Lower leg skin (tissue), 4 donors: ENCODE measurements at regions not wholly inside any gene's neighbourhood (a gene's known extent, or its start where the extent isn't known, plus 50 kb on each side); places are given as distances from the start of the nearest gene placed in this dataset.

Experiments
- DNase-seq, 2 donors: peaks; one replicate each; pipeline ENCODE4 v3.0.0-alpha.2; 2019; ENCODE audit warnings: low spot score in 2 of 2
- H3K4me3 ChIP-seq: fragments of 200-600 bp; sonication (generic); 2 replicates; pipeline ENCODE4 v1.5.1; 2017; ENCODE audit warnings: mild to moderate bottlenecking, low read depth; ENCODE audit not compliant: poor library complexity, severe bottlenecking
- CTCF ChIP-seq, 3 donors: fragments of 450-650 bp; IDR thresholded peaks; one replicate each; pipeline ENCODE4 v1.5.1; 2016; ENCODE audit warnings: antibody characterized with exemption in 3 of 3, mild to moderate bottlenecking in 3 of 3, moderate library complexity in 2 of 3
- POLR2A ChIP-seq, 2 donors: fragments of 450-650 bp; IDR thresholded peaks; one replicate each; pipeline ENCODE4 v1.6.1; 2016 to 2017; ENCODE audit warnings: antibody characterized with exemption in 2 of 2, mild to moderate bottlenecking in 1 of 2, moderate library complexity in 1 of 2
- WGBS, 2 donors: methylation state at CpG; one replicate each; pipeline ENCODE4 v1.1.5; 2018; 5-methylcytosine and 5-hydroxymethylcytosine counted together
- intact Hi-C: fragments of 100-400 bp; cut with DNase I; formaldehyde crosslinking; loops from one replicate; pipeline ENCODE4 v1.15.0; 2023; ENCODE audit warnings: low total_unique reads

GRCh38 chr3:25957026-25957425 lies 167.1 kb downstream of the OXSM start:
- no peak for TF ChIP-seq CTCF (IDR thresholded peaks at IDR 0.05)
- TF ChIP-seq POLR2A (IDR thresholded peaks at IDR 0.05), result no peak
- no peak for DNase-seq
- intact Hi-C loops, result no loop called here
- no peak overlapping the region for H3K4me3 ChIP-seq

- TF ChIP-seq POLR2A (IDR thresholded peaks at IDR 0.05), result no peak
- TF ChIP-seq CTCF (IDR thresholded peaks at IDR 0.05), result no peak
- WGBS, 2 donors, result 94 to 100% methylated on average over 1 of the region's 1 CpG
- intact Hi-C loops, result no loop called here
- no peak for DNase-seq
- no peak overlapping the region for H3K4me3 ChIP-seq
Measured at GRCh38 chr3:25960776-25961175, 170.9 kb downstream of the OXSM start.

- intact Hi-C loops, result no loop called here
- WGBS, 2 donors, result 57 to 59% methylated on average over 4 of the region's 4 CpGs
- DNase-seq, result no peak
- H3K4me3 ChIP-seq, result no peak overlapping the region
- no peak for TF ChIP-seq POLR2A (IDR thresholded peaks at IDR 0.05)
- no peak for TF ChIP-seq CTCF (IDR thresholded peaks at IDR 0.05)
Measured at GRCh38 chr3:25962255-25962654, 172.4 kb downstream of the OXSM start.

GRCh38 chr3:25964141-25964540 lies 174.3 kb downstream of the OXSM start:
- DNase-seq, result no peak
- intact Hi-C loops, result no loop called here
- no peak for TF ChIP-seq CTCF (IDR thresholded peaks at IDR 0.05)
- TF ChIP-seq POLR2A (IDR thresholded peaks at IDR 0.05), result no peak
- no peak overlapping the region for H3K4me3 ChIP-seq
- WGBS, 2 donors, result 15 to 22% methylated on average over 2 of the region's 2 CpGs

- TF ChIP-seq CTCF (IDR thresholded peaks at IDR 0.05) (no peak), POLR2A (IDR thresholded peaks at IDR 0.05) (no peak)
- H3K4me3 ChIP-seq, result no peak overlapping the region
- WGBS, 2 donors, result 91 to 94% methylated on average over 5 of the region's 5 CpGs
- intact Hi-C loops, result no loop called here
- DNase-seq, result no peak
Measured at GRCh38 chr3:25967385-25967784, 177.5 kb downstream of the OXSM start.

- TF ChIP-seq CTCF (IDR thresholded peaks at IDR 0.05) (no peak), POLR2A (IDR thresholded peaks at IDR 0.05) (no peak)
- no peak for DNase-seq
- intact Hi-C loops, result no loop called here
- 53 to 74% methylated on average over 2 of the region's 2 CpGs for WGBS, 2 donors
- no peak overlapping the region for H3K4me3 ChIP-seq
Measured at GRCh38 chr3:25971736-25972135, 181.8 kb downstream of the OXSM start.
